ENCODE measurements at regions not wholly inside any gene's neighbourhood (a gene's known extent, or its start where the extent isn't known, plus 50 kb on each side); places are given as distances from the start of the nearest gene placed in this dataset.
"Not testable (repeated sequence)": the region's sequence is repeated elsewhere in the genome, so short reads cannot be mapped to it uniquely, and the experiment has no call there.

GRCh38 chr18:2146754-2147153 lies 424.6 kb downstream of the METTL4 start:
- DNase-seq: no peak

- no peak for DNase-seq
Measured at GRCh38 chr18:2147476-2148230, 423.7 kb downstream of the METTL4 start.

- DNase-seq: no peak
Measured at GRCh38 chr18:2148823-2149222, 422.5 kb downstream of the METTL4 start.

- no peak for DNase-seq
Measured at GRCh38 chr18:2150566-2150965, 420.7 kb downstream of the METTL4 start.

GRCh38 chr18:2154278-2154677 lies 417.0 kb downstream of the METTL4 start:
- no peak for DNase-seq

- no peak for DNase-seq
Measured at GRCh38 chr18:2164644-2165550, 406.4 kb downstream of the METTL4 start.

- not testable (repeated sequence) for DNase-seq
Measured at GRCh38 chr18:2166876-2167275, 404.4 kb downstream of the METTL4 start.

GRCh38 chr18:2168022-2168421 lies 403.3 kb downstream of the METTL4 start:
- no peak for DNase-seq

- no peak for DNase-seq
Measured at GRCh38 chr18:2169656-2170055, 401.6 kb downstream of the METTL4 start.

GRCh38 chr18:2171840-2172625 lies 399.3 kb downstream of the METTL4 start:
- no peak for DNase-seq

- DNase-seq: no peak
Measured at GRCh38 chr18:2172881-2173280, 398.4 kb downstream of the METTL4 start.

GRCh38 chr18:2173486-2173885 lies 397.8 kb downstream of the METTL4 start:
- no peak for DNase-seq

GRCh38 chr18:2178036-2178435 lies 393.3 kb downstream of the METTL4 start:
- no peak for DNase-seq

- DNase-seq: no peak
Measured at GRCh38 chr18:2179498-2180183, 391.7 kb downstream of the METTL4 start.

- no peak for DNase-seq
Measured at GRCh38 chr18:2180586-2180985, 390.7 kb downstream of the METTL4 start.

- no peak for DNase-seq
Measured at GRCh38 chr18:2183432-2183831, 387.9 kb downstream of the METTL4 start.

GRCh38 chr18:2186967-2187366 lies 384.3 kb downstream of the METTL4 start:
- no peak for DNase-seq

GRCh38 chr18:2188258-2188657 lies 383.0 kb downstream of the METTL4 start:
- no peak for DNase-seq

GRCh38 chr18:2191180-2191790 lies 380.0 kb downstream of the METTL4 start:
- DNase-seq: no peak

- DNase-seq: no peak
Measured at GRCh38 chr18:2192562-2192961, 378.7 kb downstream of the METTL4 start.

GRCh38 chr18:2197946-2198345 lies 373.4 kb downstream of the METTL4 start:
- no peak for DNase-seq

GRCh38 chr18:2199060-2199459 lies 372.2 kb downstream of the METTL4 start:
- DNase-seq: no peak

Measured in NCI-H1105 (cell line).